ENCODE measurements at regions not wholly inside any gene's neighbourhood (a gene's known extent, or its start where the extent isn't known, plus 50 kb on each side); places are given as distances from the start of the nearest gene placed in this dataset.

- no peak for DNase-seq
- Histone ChIP-seq H3K4me1 (no peaks in the 10 kb centered on the region), H3K27me3 (no peaks in the 10 kb centered on the region), H3K36me3 (no peaks in the 10 kb centered on the region), H3K4me3 (ENCODE audit: low read depth, low read length) (no peak overlapping the region), H3K9me3 (no peaks in the 10 kb centered on the region)
- TF ChIP-seq, protein P1, sequence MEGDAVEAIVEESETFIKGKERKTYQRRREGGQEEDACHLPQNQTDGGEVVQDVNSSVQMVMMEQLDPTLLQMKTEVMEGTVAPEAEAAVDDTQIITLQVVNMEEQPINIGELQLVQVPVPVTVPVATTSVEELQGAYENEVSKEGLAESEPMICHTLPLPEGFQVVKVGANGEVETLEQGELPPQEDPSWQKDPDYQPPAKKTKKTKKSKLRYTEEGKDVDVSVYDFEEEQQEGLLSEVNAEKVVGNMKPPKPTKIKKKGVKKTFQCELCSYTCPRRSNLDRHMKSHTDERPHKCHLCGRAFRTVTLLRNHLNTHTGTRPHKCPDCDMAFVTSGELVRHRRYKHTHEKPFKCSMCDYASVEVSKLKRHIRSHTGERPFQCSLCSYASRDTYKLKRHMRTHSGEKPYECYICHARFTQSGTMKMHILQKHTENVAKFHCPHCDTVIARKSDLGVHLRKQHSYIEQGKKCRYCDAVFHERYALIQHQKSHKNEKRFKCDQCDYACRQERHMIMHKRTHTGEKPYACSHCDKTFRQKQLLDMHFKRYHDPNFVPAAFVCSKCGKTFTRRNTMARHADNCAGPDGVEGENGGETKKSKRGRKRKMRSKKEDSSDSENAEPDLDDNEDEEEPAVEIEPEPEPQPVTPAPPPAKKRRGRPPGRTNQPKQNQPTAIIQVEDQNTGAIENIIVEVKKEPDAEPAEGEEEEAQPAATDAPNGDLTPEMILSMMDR (IDR thresholded peaks at IDR 0.05; ENCODE audit: low read depth, low read length) = no peak
Observed at GRCh38 chr3:72698154-72698917, 149.9 kb downstream of the SHQ1 start.

DNA sequence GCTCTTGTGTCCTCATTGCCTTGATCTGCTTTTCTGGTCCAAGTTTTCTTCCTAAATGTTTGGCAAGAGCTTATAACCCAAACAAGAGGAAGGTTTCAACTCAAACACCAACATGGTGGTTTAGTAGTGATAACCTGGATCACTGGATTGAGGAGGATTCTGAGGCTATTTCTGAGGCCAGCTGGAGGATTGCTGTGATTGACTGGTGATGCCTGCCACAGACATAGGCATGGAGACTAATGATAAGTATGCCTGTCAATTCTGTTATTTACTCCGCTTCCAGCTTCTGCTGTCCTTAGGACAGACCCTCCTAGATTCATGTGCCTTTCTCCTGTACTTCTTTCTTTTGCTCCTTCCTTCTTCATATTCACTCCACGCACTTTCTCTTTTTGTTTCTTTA is 150.5 kb downstream of the SHQ1 start:
- Histone ChIP-seq H3K9me3 (no peaks in the 10 kb centered on the region), H3K4me1 (no peaks in the 10 kb centered on the region), H3K36me3 (no peaks in the 10 kb centered on the region), H3K27me3 (no peaks in the 10 kb centered on the region), H3K4me3 (ENCODE audit: low read depth, low read length) (no peak overlapping the region)
- TF ChIP-seq, protein P1 (IDR thresholded peaks at IDR 0.05; ENCODE audit: low read depth, low read length) = no peak
- DNase-seq = no peak

DNA sequence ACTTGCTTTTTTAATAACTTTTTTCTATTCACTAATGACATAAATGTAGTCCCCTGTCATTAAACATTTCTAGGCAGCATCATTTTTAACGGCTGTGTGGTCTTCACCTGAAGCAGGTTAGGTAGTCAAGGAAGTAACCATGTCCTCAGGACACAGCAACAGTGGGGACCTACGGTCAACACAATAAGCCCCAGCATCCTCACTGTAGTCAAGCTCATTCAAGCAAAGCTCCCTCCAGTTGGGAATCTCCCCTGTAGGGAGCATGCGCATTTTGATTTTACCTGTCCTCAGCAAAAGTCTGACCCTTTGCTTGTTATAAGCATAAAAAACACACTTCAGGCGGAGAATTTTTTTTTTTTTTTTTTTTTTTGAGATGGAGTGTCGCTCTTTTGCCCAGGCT is 151.4 kb downstream of the SHQ1 start:
- DNase-seq = no peak
- Histone ChIP-seq H3K9me3 (no peaks in the 10 kb centered on the region), H3K36me3 (no peaks in the 10 kb centered on the region), H3K4me3 (ENCODE audit: low read depth, low read length) (no peak overlapping the region), H3K27me3 (no peaks in the 10 kb centered on the region), H3K4me1 (no peaks in the 10 kb centered on the region)
- TF ChIP-seq, protein P1 (IDR thresholded peaks at IDR 0.05; ENCODE audit: low read depth, low read length) = no peak

DNA sequence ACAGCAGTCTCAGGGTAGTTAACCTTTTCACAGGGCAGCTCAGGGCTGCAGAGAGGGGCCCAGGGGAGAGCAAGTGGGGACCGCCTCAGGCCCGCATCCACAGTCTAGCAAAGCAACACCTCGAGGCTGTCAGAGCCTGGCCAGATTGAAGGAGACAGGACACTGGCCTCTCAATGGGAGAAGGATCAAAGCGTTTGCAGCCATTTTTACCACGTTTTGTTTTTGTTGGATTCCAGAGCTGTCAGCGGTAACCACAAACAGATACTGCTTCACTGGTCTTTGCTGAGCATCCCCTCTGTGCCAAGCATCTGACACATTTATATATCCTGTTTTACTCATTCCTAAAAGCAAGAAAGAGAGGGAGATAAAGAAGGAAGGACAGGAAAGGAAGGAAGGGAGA is 153.8 kb downstream of the SHQ1 start:
- H3K4me1 ChIP-seq = no peaks in the 10 kb centered on the region
- H3K27me3 ChIP-seq = no peaks in the 10 kb centered on the region
- TF ChIP-seq, protein P1 (IDR thresholded peaks at IDR 0.05; ENCODE audit: low read depth, low read length) = no peak
- H3K36me3 ChIP-seq = no peaks in the 10 kb centered on the region
- H3K4me3 ChIP-seq (ENCODE audit: low read depth, low read length) = no peak overlapping the region
- no peak for DNase-seq
- no peaks in the 10 kb centered on the region for H3K9me3 ChIP-seq

GRCh38 chr3:72692990-72693389 is 155.3 kb downstream of the SHQ1 start:
- TF ChIP-seq, protein P1 (IDR thresholded peaks at IDR 0.05; ENCODE audit: low read depth, low read length) = no peak
- no peaks in the 10 kb centered on the region for H3K27me3 ChIP-seq

GRCh38 chr3:72690629-72691028 is 157.6 kb downstream of the SHQ1 start:
- Histone ChIP-seq H3K4me1 (no peaks in the 10 kb centered on the region), H3K4me3 (ENCODE audit: low read depth, low read length) (no peak overlapping the region), H3K27me3 (no peaks in the 10 kb centered on the region), H3K36me3 (no peaks in the 10 kb centered on the region), H3K9me3 (no peaks in the 10 kb centered on the region)
- no peak for DNase-seq
- TF ChIP-seq, protein P1 (IDR thresholded peaks at IDR 0.05; ENCODE audit: low read depth, low read length) = no peak

More at GRCh38 chr3:72692990-72693389, 155.3 kb downstream of the SHQ1 start:
- DNase-seq = no peak
- no peaks in the 10 kb centered on the region for H3K9me3 ChIP-seq
- H3K4me1 ChIP-seq = no peaks in the 10 kb centered on the region
- H3K36me3 ChIP-seq = no peaks in the 10 kb centered on the region
- H3K4me3 ChIP-seq (ENCODE audit: low read depth, low read length) = no peak overlapping the region

Measured in BE2C (cell line).